Central memory CD8-positive, alpha-beta T cell (primary cell): ENCODE measurements at regions not wholly inside any gene's neighbourhood (a gene's known extent, or its start where the extent isn't known, plus 50 kb on each side); places are given as distances from the start of the nearest gene placed in this dataset.

ENCODE experiments used
- ATAC-seq: fragments of 150-1000 bp; cut with Tn5 transposase; replicated peaks from 2 replicates; pipeline ENCODE4 v1.10.0; 2022; ENCODE audit warnings: mild to moderate bottlenecking, moderate FRiP score, moderate number of reproducible peaks; ENCODE audit not compliant: poor library complexity, severe bottlenecking; ENCODE audit errors: extremely low read depth
- DNase-seq, 2 donors: peaks; one replicate each; pipeline ENCODE4 v3.0.0; 2021; ENCODE audit warnings: low spot score in 2 of 2
- H3K27ac Mint-ChIP-seq: one replicate; pipeline ENCODE4 v1.8.0; 2022; ENCODE audit warnings: low read depth, mild to moderate bottlenecking, moderate library complexity, mixed read lengths
- H3K27me3 Mint-ChIP-seq: one replicate; pipeline ENCODE4 v1.8.0; 2022; ENCODE audit warnings: mixed read lengths
- H3K36me3 Mint-ChIP-seq: one replicate; pipeline ENCODE4 v1.8.0; 2022; ENCODE audit warnings: mild to moderate bottlenecking, moderate library complexity, mixed read lengths; ENCODE audit not compliant: insufficient read depth
- H3K4me1 Mint-ChIP-seq: one replicate; pipeline ENCODE4 v1.8.0; 2022; ENCODE audit warnings: mixed read lengths
- H3K4me3 Mint-ChIP-seq: one replicate; pipeline ENCODE4 v1.8.0; 2022; ENCODE audit warnings: mild to moderate bottlenecking, moderate library complexity, mixed read lengths
- H3K9me3 Mint-ChIP-seq: one replicate; pipeline ENCODE4 v1.8.0; 2022; ENCODE audit warnings: mixed read lengths

DNA sequence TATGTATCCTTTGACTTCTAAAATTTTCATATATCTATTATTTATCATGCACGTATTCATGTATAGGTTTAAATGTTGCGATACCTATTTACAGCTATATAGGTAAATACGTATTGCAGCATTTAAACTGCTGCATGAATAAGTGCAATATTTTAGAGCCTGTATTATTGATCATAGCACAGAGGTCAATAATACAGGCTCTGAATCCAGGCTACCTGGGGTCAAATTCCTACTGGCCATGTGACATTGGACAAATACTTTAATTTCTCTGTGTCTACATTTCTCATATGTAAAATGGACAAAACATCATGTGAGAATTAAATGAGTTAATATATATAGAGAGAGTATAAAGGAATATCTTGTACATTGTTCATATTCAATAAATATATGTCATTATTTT is 352.9 kb upstream of the ROBO2 start:
- Mint-ChIP-seq H3K9me3 (peaks cover 26% of the 10 kb centered on the region), H3K36me3 (peaks cover 1% of the 10 kb centered on the region), H3K4me3 (no peak overlapping the region), H3K27me3 (no peaks in the 10 kb centered on the region), H3K27ac (no peak overlapping the region), H3K4me1 (no peaks in the 10 kb centered on the region)
- ATAC-seq (no peak), DNase-seq (no peak)

DNA sequence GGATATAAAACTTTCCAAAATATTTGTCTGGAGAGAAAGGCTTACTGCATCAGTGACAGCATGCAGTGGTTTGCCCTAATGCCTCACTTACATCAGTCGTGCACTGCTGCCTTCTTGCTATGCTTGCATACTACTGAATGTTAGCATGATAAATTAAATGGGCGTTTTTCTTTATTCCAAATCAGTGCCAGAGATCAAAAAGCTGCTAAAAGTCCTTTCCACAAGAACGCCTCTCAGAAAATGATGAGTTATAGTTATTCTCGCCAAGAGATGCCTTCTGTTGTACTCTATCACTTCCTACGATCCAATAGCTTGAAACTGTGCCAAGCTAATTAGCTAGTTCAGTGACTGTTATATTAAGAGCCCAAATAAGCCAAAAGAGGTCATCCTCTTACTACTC is 345.8 kb upstream of the ROBO2 start:
- DNase-seq (no peak), ATAC-seq (no peak)
- H3K4me1 Mint-ChIP-seq: no peaks in the 10 kb centered on the region
- no peak overlapping the region for H3K4me3 Mint-ChIP-seq
- H3K27me3 Mint-ChIP-seq: no peaks in the 10 kb centered on the region
- peaks cover 2% of the 10 kb centered on the region for H3K36me3 Mint-ChIP-seq
- peaks cover 37% of the 10 kb centered on the region for H3K9me3 Mint-ChIP-seq
- H3K27ac Mint-ChIP-seq: no peak overlapping the region

DNA sequence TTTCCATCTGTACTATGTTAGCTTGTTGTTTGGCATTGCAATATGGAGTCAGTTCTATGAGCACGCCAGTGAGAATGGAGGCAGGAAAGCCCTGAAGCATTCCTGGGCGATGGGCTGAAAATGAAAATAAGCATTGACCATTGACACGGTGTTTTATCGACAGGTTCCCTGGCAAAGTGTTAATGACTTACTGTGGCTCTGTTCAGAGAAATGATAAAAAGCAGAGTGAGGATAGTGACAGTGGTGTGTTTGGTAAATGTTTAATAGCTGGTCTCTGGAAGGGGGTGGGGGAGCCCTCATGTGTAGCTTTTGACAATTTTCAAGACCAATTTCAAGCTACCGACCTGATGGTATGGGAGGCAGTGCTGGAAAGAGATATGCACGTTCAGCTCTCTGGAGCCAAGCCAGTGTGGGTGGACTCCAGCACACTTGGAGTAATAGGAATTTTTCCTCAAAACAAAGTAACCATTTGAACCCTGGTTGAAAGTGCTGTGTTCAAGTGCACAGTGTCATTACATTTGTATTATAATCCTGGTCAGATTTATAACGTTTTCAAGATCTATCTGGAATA is 341.7 kb upstream of the ROBO2 start:
- no peak overlapping the region for H3K27ac Mint-ChIP-seq
- H3K4me3 Mint-ChIP-seq: no peak overlapping the region
- peaks cover 4% of the 10 kb centered on the region for H3K36me3 Mint-ChIP-seq
- H3K27me3 Mint-ChIP-seq: no peaks in the 10 kb centered on the region
- peaks cover 35% of the 10 kb centered on the region for H3K9me3 Mint-ChIP-seq
- H3K4me1 Mint-ChIP-seq: no peaks in the 10 kb centered on the region
- ATAC-seq (no peak), DNase-seq (no peak)

DNA sequence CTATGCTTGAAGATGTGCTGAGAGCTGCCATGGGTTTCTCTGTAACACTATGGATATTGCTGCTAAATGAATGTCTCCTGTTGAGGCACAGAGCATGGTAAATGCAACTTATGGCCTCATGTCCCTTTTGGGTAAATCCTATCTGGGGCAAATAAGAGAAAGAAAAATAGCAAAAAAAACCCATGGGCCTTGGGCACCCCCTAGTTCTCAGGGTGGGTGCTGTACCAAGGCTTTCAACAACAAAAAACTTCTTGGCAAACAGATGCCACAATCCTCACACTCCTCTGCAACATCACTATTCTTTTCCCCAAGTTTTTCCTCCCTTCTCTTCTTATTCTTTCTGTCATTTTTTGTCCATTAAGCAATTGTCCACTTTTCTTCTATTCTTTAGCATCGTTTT is 340.1 kb upstream of the ROBO2 start:
- peaks cover 40% of the 10 kb centered on the region for H3K9me3 Mint-ChIP-seq
- no peak overlapping the region for H3K4me3 Mint-ChIP-seq
- no peaks in the 10 kb centered on the region for H3K27me3 Mint-ChIP-seq
- H3K4me1 Mint-ChIP-seq: no peaks in the 10 kb centered on the region
- no peak for DNase-seq
- H3K27ac Mint-ChIP-seq: no peak overlapping the region
- H3K36me3 Mint-ChIP-seq: peaks cover 4% of the 10 kb centered on the region
- no peak for ATAC-seq

DNA sequence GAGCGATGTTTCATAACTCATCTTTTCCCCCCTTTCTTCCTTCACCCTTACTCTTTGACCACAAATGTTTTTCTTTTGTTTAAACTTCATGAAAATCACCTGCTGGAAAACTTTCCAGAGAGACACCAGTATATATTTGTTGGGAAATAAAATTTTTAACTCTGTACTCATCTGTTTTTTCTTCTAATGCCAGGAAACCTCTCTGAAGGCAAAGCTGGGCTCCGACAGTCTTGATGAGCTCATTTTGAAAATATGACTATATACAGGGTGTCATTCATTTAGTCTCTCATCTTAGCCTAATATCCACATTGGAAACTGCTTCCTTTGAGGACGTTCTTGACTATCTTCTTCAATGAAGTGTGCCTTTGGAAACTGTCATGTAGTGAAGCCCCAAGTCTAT is 339.6 kb upstream of the ROBO2 start:
- DNase-seq (no peak), ATAC-seq (no peak)
- Mint-ChIP-seq H3K36me3 (peaks cover 4% of the 10 kb centered on the region), H3K4me3 (no peak overlapping the region), H3K9me3 (peaks cover 40% of the 10 kb centered on the region), H3K27me3 (no peaks in the 10 kb centered on the region), H3K4me1 (no peaks in the 10 kb centered on the region), H3K27ac (no peak overlapping the region)

DNA sequence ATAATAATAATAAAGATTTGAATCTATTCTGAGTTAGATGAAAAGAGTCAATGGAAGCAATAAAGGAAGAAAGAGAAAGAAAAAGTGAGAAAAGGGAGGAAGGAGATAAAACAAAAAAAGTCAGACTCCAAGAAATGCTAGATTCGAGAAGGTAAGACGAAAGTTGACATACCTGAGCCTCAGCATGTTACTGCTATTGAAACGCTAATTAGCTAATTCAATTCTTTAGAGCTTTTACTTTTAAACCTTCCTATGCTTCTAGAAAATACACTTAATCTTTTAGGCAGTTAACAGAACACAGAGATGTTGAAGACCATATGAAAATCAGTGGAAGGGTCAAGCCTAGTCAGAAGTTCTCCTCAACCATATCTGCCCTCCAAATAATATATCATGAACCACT is 337.2 kb upstream of the ROBO2 start:
- H3K27ac Mint-ChIP-seq: no peak overlapping the region
- H3K9me3 Mint-ChIP-seq: peaks cover 33% of the 10 kb centered on the region
- H3K4me1 Mint-ChIP-seq: no peaks in the 10 kb centered on the region
- DNase-seq: no peak
- no peaks in the 10 kb centered on the region for H3K27me3 Mint-ChIP-seq
- no peak for ATAC-seq
- H3K4me3 Mint-ChIP-seq: no peak overlapping the region
- H3K36me3 Mint-ChIP-seq: peaks cover 4% of the 10 kb centered on the region

DNA sequence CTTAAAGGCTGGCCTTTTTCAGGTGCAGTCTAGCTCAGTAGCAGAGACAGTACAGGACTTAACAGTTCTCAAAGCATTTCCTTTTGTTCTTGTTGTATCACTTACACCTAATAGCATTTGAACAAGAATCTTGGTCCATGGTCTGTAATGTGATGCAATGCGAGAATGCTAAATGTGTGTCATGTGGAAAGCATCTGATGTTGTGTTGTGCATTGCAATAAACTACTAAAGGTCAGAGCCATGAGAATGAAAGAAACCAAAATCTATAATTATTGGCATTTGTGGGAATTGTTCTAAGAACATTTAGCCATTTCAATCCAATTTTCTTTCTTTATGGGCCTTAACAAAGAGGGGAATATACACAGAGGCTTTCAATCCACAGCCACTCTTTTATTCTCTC is 324.5 kb upstream of the ROBO2 start:
- Mint-ChIP-seq H3K27me3 (no peaks in the 10 kb centered on the region), H3K4me1 (no peaks in the 10 kb centered on the region), H3K4me3 (no peak overlapping the region), H3K9me3 (peaks cover 14% of the 10 kb centered on the region), H3K27ac (no peak overlapping the region), H3K36me3 (peaks cover 2% of the 10 kb centered on the region)
- DNase-seq (no peak), ATAC-seq (no peak)

DNA sequence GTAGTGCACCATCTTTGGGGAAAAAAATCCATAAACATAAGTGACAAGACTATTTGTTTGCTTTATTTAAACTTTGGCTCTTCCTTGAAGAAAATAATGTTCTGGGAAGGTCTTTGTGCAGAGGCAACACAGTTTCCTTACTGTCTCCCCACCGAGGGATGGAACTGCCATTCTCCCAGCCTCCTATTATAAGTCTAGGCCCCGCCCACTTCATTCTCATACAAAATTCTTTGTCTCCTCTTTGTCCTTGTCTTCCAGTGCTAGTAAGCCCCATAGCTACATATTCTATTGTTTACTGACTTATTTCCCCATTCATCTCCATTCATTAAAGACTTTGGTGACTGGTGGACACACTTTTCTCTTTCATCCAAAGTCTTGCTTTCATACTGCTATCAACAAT is 316.5 kb upstream of the ROBO2 start:
- ATAC-seq: no peak
- Mint-ChIP-seq H3K4me3 (no peak overlapping the region), H3K4me1 (no peaks in the 10 kb centered on the region), H3K9me3 (peaks cover 23% of the 10 kb centered on the region), H3K27me3 (no peaks in the 10 kb centered on the region), H3K27ac (no peak overlapping the region), H3K36me3 (no peaks in the 10 kb centered on the region)
- no peak for DNase-seq

DNA sequence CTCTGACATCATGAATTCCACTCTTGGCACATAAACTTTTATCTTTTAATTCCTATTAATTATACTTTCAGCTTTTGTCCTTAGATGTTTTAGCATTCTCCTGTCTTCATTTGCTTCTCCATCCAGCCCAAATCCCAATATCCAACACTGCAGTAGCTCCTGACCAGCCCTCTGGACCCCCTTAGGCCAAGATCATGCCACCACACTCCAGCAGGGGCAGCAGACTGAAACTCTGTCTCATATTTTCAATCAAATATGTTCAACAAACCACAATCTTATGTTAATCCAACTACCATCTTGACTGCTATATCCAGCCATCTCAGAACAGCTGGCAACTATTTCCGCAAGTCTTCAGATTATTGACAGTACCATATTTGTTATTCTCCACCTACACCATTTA is 315.8 kb upstream of the ROBO2 start:
- ATAC-seq (no peak), DNase-seq (no peak)
- H3K27me3 Mint-ChIP-seq: no peaks in the 10 kb centered on the region
- no peaks in the 10 kb centered on the region for H3K36me3 Mint-ChIP-seq
- H3K4me1 Mint-ChIP-seq: no peaks in the 10 kb centered on the region
- H3K4me3 Mint-ChIP-seq: no peak overlapping the region
- H3K9me3 Mint-ChIP-seq: peaks cover 23% of the 10 kb centered on the region
- no peak overlapping the region for H3K27ac Mint-ChIP-seq

DNA sequence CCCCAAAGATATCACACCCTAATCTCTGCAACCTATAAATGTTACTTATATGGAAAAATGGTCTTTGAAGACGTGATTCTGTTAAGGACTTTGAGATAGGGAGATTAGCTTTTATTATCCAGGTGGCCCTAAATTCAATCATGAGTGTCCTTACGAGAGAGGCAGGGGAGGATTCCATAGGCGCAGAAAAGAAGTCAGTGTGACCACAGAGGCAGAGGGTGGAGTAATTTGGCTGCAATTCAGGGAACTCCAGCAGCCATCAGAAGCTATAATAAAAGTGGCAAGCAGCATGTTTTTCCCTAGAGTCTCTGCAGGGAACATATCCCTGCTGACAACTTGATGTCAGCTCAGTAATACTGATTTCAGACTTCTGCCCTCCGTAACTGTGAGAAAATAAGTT is 315.2 kb upstream of the ROBO2 start:
- no peak overlapping the region for H3K4me3 Mint-ChIP-seq
- no peak for DNase-seq
- no peak for ATAC-seq
- peaks cover 23% of the 10 kb centered on the region for H3K9me3 Mint-ChIP-seq
- H3K27me3 Mint-ChIP-seq: no peaks in the 10 kb centered on the region
- no peak overlapping the region for H3K27ac Mint-ChIP-seq
- H3K4me1 Mint-ChIP-seq: no peaks in the 10 kb centered on the region
- H3K36me3 Mint-ChIP-seq: no peaks in the 10 kb centered on the region

DNA sequence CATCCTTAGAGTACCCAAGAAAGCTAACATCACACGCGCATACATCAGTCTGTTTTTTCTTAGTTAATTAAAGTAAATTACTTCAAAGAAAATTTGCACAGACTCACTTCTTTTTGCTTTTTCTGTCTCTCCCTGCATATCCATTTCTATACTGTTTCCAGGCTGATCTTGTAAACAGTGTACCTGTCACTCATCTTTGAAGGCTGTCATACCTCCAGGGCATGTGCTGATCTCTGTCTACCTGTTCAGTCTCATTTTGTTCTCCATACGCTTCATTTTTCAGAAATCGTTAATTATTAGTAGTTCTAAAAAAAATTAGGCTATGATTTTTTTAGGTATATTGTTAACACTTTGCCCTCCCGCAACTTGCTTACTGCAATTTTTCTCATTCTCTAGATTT is 313.9 kb upstream of the ROBO2 start:
- H3K4me1 Mint-ChIP-seq: no peaks in the 10 kb centered on the region
- H3K9me3 Mint-ChIP-seq: peaks cover 27% of the 10 kb centered on the region
- DNase-seq: no peak
- H3K27me3 Mint-ChIP-seq: no peaks in the 10 kb centered on the region
- ATAC-seq: no peak
- H3K4me3 Mint-ChIP-seq: no peak overlapping the region
- no peak overlapping the region for H3K27ac Mint-ChIP-seq
- no peaks in the 10 kb centered on the region for H3K36me3 Mint-ChIP-seq

DNA sequence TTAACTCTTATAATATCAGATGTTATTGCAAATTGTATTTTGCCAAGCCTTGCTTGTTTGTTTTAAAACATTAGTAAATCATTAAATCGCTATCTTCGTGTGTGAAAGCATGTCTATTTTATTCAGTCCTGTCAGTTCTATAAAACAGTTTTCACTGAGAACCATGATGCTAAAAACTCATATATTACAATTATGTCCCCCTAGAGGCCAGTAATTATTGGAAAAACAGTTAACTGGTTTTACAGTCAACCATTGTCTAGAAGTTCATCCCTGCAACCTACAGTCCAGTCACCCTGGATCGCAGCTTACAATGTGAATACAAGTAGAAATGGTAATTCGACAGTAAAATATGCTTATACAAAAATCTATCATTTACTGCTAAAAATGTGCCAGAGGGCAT is 311.5 kb upstream of the ROBO2 start:
- no peaks in the 10 kb centered on the region for H3K4me1 Mint-ChIP-seq
- H3K4me3 Mint-ChIP-seq: no peak overlapping the region
- peaks cover 36% of the 10 kb centered on the region for H3K9me3 Mint-ChIP-seq
- ATAC-seq (no peak), DNase-seq (no peak)
- H3K27me3 Mint-ChIP-seq: no peaks in the 10 kb centered on the region
- no peaks in the 10 kb centered on the region for H3K36me3 Mint-ChIP-seq
- H3K27ac Mint-ChIP-seq: no peak overlapping the region

DNA sequence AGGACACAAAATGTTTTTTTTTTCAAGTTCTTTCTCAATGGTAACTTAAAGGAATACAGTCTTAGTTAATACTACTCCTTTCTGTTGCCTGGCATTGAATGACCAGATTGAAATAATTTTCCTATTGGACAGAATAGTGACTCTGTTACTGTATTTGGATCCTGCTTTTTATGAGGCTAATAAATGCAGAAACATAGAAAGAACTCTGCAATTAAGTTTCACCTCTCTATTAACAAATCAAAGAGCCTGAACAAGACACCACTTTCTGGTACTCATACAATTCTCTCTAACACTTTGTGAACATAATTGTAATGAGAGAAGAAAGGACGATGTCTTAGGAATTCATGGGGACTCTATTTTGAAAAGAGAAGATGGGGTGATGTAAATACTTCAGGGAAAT is 308.4 kb upstream of the ROBO2 start:
- H3K4me1 Mint-ChIP-seq: no peaks in the 10 kb centered on the region
- ATAC-seq (no peak), DNase-seq (no peak)
- H3K9me3 Mint-ChIP-seq: peaks cover 23% of the 10 kb centered on the region
- no peak overlapping the region for H3K27ac Mint-ChIP-seq
- H3K4me3 Mint-ChIP-seq: no peak overlapping the region
- no peaks in the 10 kb centered on the region for H3K36me3 Mint-ChIP-seq
- no peaks in the 10 kb centered on the region for H3K27me3 Mint-ChIP-seq
